ENCODE measurements at regions not wholly inside any gene's neighbourhood (a gene's known extent, or its start where the extent isn't known, plus 50 kb on each side); places are given as distances from the start of the nearest gene placed in this dataset.

DNA sequence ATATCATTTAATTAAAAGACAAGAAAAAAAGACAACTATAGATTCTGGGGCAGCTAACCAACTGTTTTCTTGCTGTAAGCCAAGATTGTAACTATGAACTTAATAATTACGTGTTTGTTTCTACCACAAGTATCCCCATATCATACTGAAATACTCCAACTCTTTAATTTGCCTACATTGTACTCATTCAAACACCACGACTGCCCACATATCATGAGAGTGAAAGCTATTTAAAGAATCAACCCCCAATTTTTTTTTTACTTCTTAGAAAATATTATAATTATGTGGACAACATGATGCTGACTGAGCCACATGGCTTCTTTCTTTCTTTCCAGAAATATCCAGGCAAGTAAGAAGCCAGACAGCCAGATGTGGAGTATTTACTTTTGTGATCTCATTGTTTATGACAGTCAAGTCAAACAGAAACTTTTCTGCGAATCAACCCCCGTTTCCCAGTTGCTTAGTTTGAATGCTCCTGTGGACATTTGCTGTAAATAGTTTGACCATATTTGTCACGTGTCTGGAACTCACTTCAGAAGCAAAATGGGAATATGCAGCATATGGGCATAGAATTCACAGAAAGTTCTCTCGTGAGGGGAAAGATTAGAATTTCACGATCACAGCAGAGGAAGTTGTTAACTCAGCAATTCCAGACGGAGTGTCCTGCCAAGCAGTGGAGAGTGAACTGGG, 126.8 kb upstream of the PSMD7 start:
- peak; percentile 49 for DNase-seq

GRCh38 chr16:74169066-74169465, 127.5 kb upstream of the PSMD7 start:
- no peak for DNase-seq

- DNase-seq = no peak
These were observed 128.2 kb upstream of the PSMD7 start for GRCh38 chr16:74168445-74168844.

GRCh38 chr16:74166456-74166855, 130.2 kb upstream of the PSMD7 start:
- DNase-seq = no peak

DNA sequence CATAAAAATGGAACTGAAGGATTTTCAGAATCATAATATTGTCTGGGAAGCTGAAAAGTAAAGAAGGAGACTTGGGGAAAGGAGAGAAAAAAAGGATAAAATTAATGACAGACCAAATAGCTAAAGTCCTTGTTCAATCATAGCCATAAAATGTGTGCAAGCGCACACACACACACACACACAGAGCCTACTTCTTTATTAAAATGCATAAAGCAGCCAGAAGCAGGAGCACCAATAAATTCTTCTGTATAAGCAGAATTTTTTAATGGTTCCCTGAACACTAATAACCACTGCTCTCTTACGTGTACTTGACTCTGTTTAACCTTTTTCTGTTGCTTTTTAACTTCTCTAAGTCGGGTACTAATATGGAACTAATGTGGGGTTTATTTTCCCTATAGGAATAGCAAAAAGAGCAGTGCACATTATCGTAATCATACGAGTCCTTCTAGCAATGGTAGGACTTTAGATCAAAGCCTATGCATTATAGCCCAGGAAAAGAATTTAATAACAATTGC, 131.0 kb upstream of the PSMD7 start:
- no peak for DNase-seq

- no peak for DNase-seq
These were observed 135.9 kb upstream of the PSMD7 start for GRCh38 chr16:74160759-74161158.

DNA sequence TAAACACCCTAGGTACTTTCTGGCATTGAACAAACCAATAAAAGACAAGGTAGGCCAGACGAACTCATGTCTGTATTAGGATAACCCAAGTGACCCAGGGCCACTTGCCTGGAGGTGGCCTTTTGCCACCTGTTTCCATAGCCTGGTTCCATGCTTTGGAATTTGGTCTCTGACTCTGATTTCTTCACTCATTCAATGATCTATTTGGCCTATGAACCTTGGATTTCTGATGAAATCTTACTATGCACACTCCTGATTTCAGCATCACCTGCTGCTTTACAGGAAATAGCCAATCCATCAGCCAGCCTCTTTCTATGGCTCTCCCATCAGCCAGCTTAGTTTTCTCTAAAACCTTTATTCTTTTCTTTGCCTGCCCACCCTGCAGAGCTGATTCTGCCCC, 142.8 kb upstream of the PSMD7 start:
- DNase-seq = no peak

DNA sequence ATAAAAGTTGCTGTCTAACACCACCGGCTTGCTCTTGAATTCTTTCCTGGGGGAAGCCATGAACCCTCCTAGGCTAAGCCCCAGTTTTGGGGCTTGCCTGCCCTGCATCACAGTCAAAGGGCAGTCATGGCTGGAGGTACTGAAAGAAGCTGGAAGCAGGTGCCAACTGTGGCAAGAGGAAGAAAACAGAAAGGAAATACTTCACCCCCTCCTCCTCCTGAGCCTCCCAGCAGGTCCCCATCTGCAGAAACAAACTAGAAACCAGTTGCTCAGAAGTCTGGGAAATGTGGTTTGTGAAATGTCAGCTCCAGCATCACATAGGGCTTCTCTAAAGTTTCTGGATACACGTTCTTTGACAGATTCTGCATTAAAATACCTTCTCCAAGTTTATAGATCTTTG, 150.0 kb upstream of the PSMD7 start:
- DNase-seq = no peak

DNA sequence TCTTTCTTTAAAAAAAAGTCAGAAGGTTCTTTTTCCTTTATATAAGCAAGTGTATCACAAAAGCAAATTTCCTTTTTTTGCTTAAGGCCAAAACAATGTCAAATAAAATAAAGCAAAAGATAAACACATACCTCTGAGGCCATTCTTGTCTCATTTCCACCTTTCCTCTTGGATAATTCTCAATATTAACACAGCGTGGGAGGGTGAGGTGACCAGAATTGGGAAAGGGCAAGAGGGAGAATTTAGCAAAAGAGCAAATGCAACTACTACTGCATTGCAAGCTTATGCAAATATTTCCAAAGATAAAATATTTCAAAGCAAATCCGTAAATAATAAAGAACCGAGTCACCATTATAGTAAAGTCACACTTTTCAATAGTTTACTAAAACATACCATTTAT, 153.4 kb upstream of the PSMD7 start:
- no peak for DNase-seq

DNA sequence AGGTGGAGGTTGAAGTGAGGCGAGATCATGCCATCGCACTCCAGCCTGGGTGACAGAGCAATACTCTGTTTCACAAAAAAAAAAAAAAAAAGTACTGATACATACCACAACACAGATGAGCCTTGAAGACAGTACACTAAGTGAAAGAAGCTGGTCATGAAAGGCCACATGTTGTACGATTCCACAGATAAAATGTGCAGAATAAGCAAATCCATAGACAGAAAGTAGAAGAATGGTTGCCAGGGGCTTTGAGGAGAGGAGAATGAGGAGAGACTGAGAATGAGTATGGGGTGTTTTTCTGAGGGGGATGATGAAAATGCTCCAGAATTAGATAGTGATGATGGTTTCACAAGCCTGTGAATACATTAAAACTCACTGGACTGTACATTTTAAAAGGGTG, 155.6 kb upstream of the PSMD7 start:
- no peak for DNase-seq

GRCh38 chr16:74140557-74140956, 156.1 kb upstream of the PSMD7 start:
- no peak for DNase-seq

GRCh38 chr16:74123826-74124225, 172.8 kb upstream of the PSMD7 start:
- DNase-seq = no peak

DNA sequence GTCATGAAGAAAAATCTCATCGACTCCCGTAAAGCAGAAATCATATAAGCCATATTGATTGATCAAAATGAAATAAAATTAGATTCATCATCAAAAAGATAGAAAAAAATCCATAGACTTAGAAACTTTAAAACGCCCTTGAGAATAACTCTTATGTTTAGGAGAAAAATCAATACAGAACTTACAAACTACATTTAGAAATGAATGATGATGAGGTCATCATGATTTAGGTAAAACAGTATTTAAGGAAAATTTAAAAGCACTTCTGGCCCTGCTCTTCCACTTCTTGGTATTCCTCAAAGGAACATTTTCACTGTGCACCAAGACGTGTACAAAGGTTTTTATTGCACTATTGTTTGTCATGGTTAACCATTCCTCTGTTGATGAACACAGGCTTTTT, 173.4 kb upstream of the PSMD7 start:
- DNase-seq = no peak

DNA sequence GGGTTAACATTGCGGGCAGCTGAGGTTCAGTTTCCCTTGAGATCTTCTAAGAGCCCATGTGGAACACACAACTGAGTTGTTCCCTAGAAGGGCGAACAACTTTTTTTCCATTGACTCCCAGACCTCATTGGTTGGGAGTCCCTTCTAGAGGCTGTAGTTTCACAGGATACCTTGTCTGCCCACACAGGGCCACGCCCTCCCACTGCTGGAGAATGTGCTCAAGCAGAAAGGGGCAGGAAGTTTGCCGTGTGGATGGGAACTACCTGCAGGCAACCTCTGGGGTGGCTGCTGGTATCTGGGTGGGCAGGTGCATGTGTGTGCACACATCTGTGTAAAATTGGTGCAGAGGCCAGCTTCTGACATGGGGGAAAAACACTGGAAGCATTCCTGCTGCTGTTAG, 178.8 kb upstream of the PSMD7 start:
- no peak for DNase-seq

GRCh38 chr16:74113545-74113944, 183.1 kb upstream of the PSMD7 start:
- DNase-seq = no peak

GRCh38 chr16:74111456-74111982, 185.1 kb upstream of the PSMD7 start:
- DNase-seq = peak; percentile 15

- peak; percentile 56 for DNase-seq
These were observed 188.6 kb upstream of the PSMD7 start for GRCh38 chr16:74107795-74108610.

- peak; percentile 0 for DNase-seq
These were observed 192.6 kb upstream of the PSMD7 start for GRCh38 chr16:74104022-74104421.

- DNase-seq = no peak
These were observed 195.1 kb upstream of the PSMD7 start for GRCh38 chr16:74101379-74102137.

DNA sequence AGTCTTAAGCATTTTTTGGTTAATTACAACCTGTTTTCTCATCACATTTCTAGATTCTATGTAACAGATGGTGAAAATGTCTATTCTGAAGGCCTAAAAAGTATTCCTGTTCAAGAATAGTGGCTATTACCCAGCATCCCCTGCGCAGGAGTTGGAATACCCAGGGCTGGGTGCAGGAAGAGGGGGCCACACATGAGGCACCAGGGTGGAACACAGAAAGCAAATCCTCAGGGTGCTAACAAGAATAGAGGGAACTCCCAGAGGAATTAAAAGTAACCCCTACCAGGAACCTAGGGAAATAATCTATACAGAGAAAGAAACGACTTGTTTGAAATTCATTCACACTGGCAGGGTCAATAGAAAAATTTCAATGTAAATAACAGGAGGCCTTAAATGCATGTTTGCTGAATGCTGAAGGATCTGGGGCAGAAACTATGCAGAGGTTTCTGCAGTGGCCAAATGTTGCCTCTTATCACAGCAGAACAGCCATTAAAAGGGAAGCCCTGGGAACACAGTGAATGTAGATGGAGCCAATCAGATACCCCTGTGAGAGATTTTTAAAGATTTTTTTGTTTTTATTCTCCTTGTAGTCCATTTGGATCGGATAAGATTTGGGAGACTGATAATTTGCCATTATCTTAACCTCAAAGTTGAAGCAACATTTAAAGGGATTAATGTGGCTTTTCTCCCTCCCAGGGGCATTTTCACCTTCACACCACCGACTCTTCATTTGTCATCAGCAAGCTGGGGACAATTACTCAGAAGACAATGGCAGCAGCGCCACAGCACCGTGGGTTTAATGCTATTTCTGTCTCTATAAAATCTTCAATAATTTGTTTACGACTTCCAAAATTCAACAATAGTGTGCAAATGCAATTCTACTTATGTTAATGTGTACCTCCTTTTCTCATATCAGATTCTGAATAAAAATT, 196.0 kb upstream of the PSMD7 start:
- DNase-seq = peak; percentile 47

GRCh38 chr16:74099530-74099929, 197.1 kb upstream of the PSMD7 start:
- no peak for DNase-seq

GRCh38 chr16:74094962-74095361, 201.7 kb upstream of the PSMD7 start:
- DNase-seq = no peak

All from NCI-H69 (cell line).